Activated naive CD4-positive, alpha-beta T cell treated with anti-CD3 and anti-CD28 coated beads, Interleukin-2, amount 10 ng/mL, durations not matched to agents 7 days and 5 days (primary cell): ENCODE measurements at regions not wholly inside any gene's neighbourhood (a gene's known extent, or its start where the extent isn't known, plus 50 kb on each side); places are given as distances from the start of the nearest gene placed in this dataset.

Experiments used
- CTCF ChIA-PET: fragments of 350-600 bp; sonication (Branson Sonifier 250); formaldehyde crosslinking; loops from one replicate; lab custom pipeline; 2021; ENCODE audit warnings: antibody characterized with exemption; lab: Charles Lee
- DNase-seq: peaks from one replicate; pipeline ENCODE4 v3.0.0-alpha.2; 2020
- H3K27ac Mint-ChIP-seq: one replicate; pipeline ENCODE4 v1.8.0; 2021; ENCODE audit warnings: mild to moderate bottlenecking, moderate library complexity, mixed read lengths
- H3K27me3 Mint-ChIP-seq: one replicate; pipeline ENCODE4 v1.8.0; 2021; ENCODE audit warnings: mild to moderate bottlenecking, mixed read lengths
- H3K36me3 Mint-ChIP-seq: one replicate; pipeline ENCODE4 v1.8.0; 2021; ENCODE audit warnings: mixed read lengths
- H3K4me1 Mint-ChIP-seq: one replicate; pipeline ENCODE4 v1.8.0; 2021; ENCODE audit warnings: mixed read lengths
- H3K4me3 Mint-ChIP-seq: one replicate; pipeline ENCODE4 v1.8.0; 2021; ENCODE audit warnings: mild to moderate bottlenecking, moderate library complexity, mixed read lengths
- H3K9me3 Mint-ChIP-seq: one replicate; pipeline ENCODE4 v1.8.0; 2021; ENCODE audit warnings: mixed read lengths

GRCh38 chr12:124498275-124499189 is 68.9 kb downstream of the NCOR2 start:
- H3K36me3 Mint-ChIP-seq: peaks cover 3% of the 10 kb centered on the region
- H3K4me1 Mint-ChIP-seq: peaks cover 22% of the 10 kb centered on the region

GRCh38 chr12:124497658-124498057 is 69.8 kb downstream of the NCOR2 start:
- peaks cover 23% of the 10 kb centered on the region for H3K4me1 Mint-ChIP-seq

More at GRCh38 chr12:124498275-124499189, 68.9 kb downstream of the NCOR2 start:
- Mint-ChIP-seq H3K4me3 (no peak overlapping the region), H3K27me3 (no peaks in the 10 kb centered on the region), H3K27ac (no peak overlapping the region), H3K9me3 (no peaks in the 10 kb centered on the region)
- CTCF ChIA-PET: interaction anchor here (1.1 kb wide), 1 partner anchor 10 kb away, joined by 4 read pairs; no protein-coding TSS in a partner anchor
- no peak for DNase-seq

GRCh38 chr12:124497039-124497438 is 70.4 kb downstream of the NCOR2 start:
- Mint-ChIP-seq H3K4me3 (no peak overlapping the region), H3K27ac (no peak overlapping the region), H3K4me1 (peaks cover 23% of the 10 kb centered on the region), H3K36me3 (peaks cover 3% of the 10 kb centered on the region), H3K9me3 (no peaks in the 10 kb centered on the region), H3K27me3 (no peaks in the 10 kb centered on the region)
- DNase-seq: no peak
- CTCF ChIA-PET: interaction anchor here (1.1 kb wide), 1 partner anchor 12 kb away, joined by 4 read pairs; no protein-coding TSS in a partner anchor

More at GRCh38 chr12:124497658-124498057, 69.8 kb downstream of the NCOR2 start:
- no peak for DNase-seq
- CTCF ChIA-PET: interaction anchor here (1.1 kb wide), 1 partner anchor 11 kb away, joined by 4 read pairs; no protein-coding TSS in a partner anchor
- no peaks in the 10 kb centered on the region for H3K27me3 Mint-ChIP-seq
- H3K27ac Mint-ChIP-seq: no peak overlapping the region
- H3K4me3 Mint-ChIP-seq: no peak overlapping the region
- H3K9me3 Mint-ChIP-seq: no peaks in the 10 kb centered on the region
- H3K36me3 Mint-ChIP-seq: peaks cover 3% of the 10 kb centered on the region

GRCh38 chr12:124496584-124496983 is 70.8 kb downstream of the NCOR2 start:
- H3K4me1 Mint-ChIP-seq: peaks cover 23% of the 10 kb centered on the region
- no peak for DNase-seq
- peaks cover 3% of the 10 kb centered on the region for H3K36me3 Mint-ChIP-seq
- H3K27ac Mint-ChIP-seq: no peak overlapping the region
- H3K9me3 Mint-ChIP-seq: no peaks in the 10 kb centered on the region
- no peak overlapping the region for H3K4me3 Mint-ChIP-seq
- CTCF ChIA-PET: no interaction called here
- no peaks in the 10 kb centered on the region for H3K27me3 Mint-ChIP-seq

- Mint-ChIP-seq H3K4me1 (peaks cover 21% of the 10 kb centered on the region), H3K27ac (no peak overlapping the region), H3K4me3 (no peak overlapping the region), H3K9me3 (no peaks in the 10 kb centered on the region), H3K27me3 (no peaks in the 10 kb centered on the region), H3K36me3 (peaks cover 3% of the 10 kb centered on the region)
- DNase-seq: no peak
- CTCF ChIA-PET: no interaction called here
Observed at GRCh38 chr12:124495194-124495983, 72.0 kb downstream of the NCOR2 start.

GRCh38 chr12:124494751-124495129 is 72.7 kb downstream of the NCOR2 start:
- CTCF ChIA-PET: no interaction called here
- no peaks in the 10 kb centered on the region for H3K27me3 Mint-ChIP-seq
- H3K9me3 Mint-ChIP-seq: no peaks in the 10 kb centered on the region
- H3K4me1 Mint-ChIP-seq: peaks cover 21% of the 10 kb centered on the region
- no peak for DNase-seq
- H3K36me3 Mint-ChIP-seq: peaks cover 5% of the 10 kb centered on the region
- H3K27ac Mint-ChIP-seq: peak overlapping the region; percentile 26
- H3K4me3 Mint-ChIP-seq: no peak overlapping the region

GRCh38 chr12:124493809-124494750 is 73.3 kb downstream of the NCOR2 start:
- no peak for DNase-seq
- Mint-ChIP-seq H3K36me3 (peaks cover 5% of the 10 kb centered on the region), H3K27me3 (no peaks in the 10 kb centered on the region), H3K9me3 (no peaks in the 10 kb centered on the region), H3K27ac (peak overlapping the region; percentile 72), H3K4me3 (no peak overlapping the region), H3K4me1 (peaks cover 19% of the 10 kb centered on the region)
- CTCF ChIA-PET: no interaction called here

- Mint-ChIP-seq H3K4me1 (peaks cover 13% of the 10 kb centered on the region), H3K27ac (no peak overlapping the region), H3K27me3 (no peaks in the 10 kb centered on the region), H3K36me3 (peaks cover 5% of the 10 kb centered on the region), H3K4me3 (no peak overlapping the region), H3K9me3 (no peaks in the 10 kb centered on the region)
- CTCF ChIA-PET: interaction anchor here (1.3 kb wide), 1 partner anchor 27 kb away, joined by 3 read pairs; no protein-coding TSS in a partner anchor
- no peak for DNase-seq
Observed at GRCh38 chr12:124492879-124493808, 74.3 kb downstream of the NCOR2 start.

- peaks cover 13% of the 10 kb centered on the region for H3K4me1 Mint-ChIP-seq
- H3K27ac Mint-ChIP-seq: no peak overlapping the region
- H3K27me3 Mint-ChIP-seq: no peaks in the 10 kb centered on the region
- H3K36me3 Mint-ChIP-seq: peaks cover 5% of the 10 kb centered on the region
- no peaks in the 10 kb centered on the region for H3K9me3 Mint-ChIP-seq
- CTCF ChIA-PET: interaction anchor here (1.3 kb wide), 1 partner anchor 26 kb away, joined by 3 read pairs; no protein-coding TSS in a partner anchor
- no peak for DNase-seq
- H3K4me3 Mint-ChIP-seq: no peak overlapping the region
Observed at GRCh38 chr12:124491856-124492420, 75.5 kb downstream of the NCOR2 start.

GRCh38 chr12:124491310-124491709 is 76.1 kb downstream of the NCOR2 start:
- peaks cover 13% of the 10 kb centered on the region for H3K4me1 Mint-ChIP-seq
- H3K36me3 Mint-ChIP-seq: peaks cover 5% of the 10 kb centered on the region
- H3K9me3 Mint-ChIP-seq: no peaks in the 10 kb centered on the region
- H3K4me3 Mint-ChIP-seq: no peak overlapping the region
- CTCF ChIA-PET: interaction anchor here (0.8 kb wide), 1 partner anchor 11 kb away, joined by 3 read pairs; no protein-coding TSS in a partner anchor
- H3K27me3 Mint-ChIP-seq: no peaks in the 10 kb centered on the region
- DNase-seq: no peak
- no peak overlapping the region for H3K27ac Mint-ChIP-seq

GRCh38 chr12:124490584-124491305 is 76.7 kb downstream of the NCOR2 start:
- no peaks in the 10 kb centered on the region for H3K27me3 Mint-ChIP-seq
- peaks cover 5% of the 10 kb centered on the region for H3K36me3 Mint-ChIP-seq
- H3K27ac Mint-ChIP-seq: no peak overlapping the region
- H3K4me1 Mint-ChIP-seq: peaks cover 13% of the 10 kb centered on the region
- no peak overlapping the region for H3K4me3 Mint-ChIP-seq
- DNase-seq: no peak
- H3K9me3 Mint-ChIP-seq: no peaks in the 10 kb centered on the region
- CTCF ChIA-PET: interaction anchor here (0.8 kb wide), 1 partner anchor 10 kb away, joined by 3 read pairs; no protein-coding TSS in a partner anchor
